Psoas muscle (tissue), 7 donors: ENCODE measurements at regions not wholly inside any gene's neighbourhood (a gene's known extent, or its start where the extent isn't known, plus 50 kb on each side); places are given as distances from the start of the nearest gene placed in this dataset.

Experiments used
- ATAC-seq, 4 donors: fragments of 200-7000 bp; cut with Tn5 transposase; one replicate each; pipeline ENCODE4 v1.9.1; 2020; ENCODE audit warnings: moderate library complexity in 3 of 4, mild to moderate bottlenecking in 2 of 4
- DNase-seq, 2 donors: peaks; one replicate each; pipeline ENCODE4 v3.0.0-alpha.2; 2020
- H3K27ac ChIP-seq: fragments of 200-600 bp; one replicate; pipeline ENCODE4 v1.8.0; 2022
- H3K27me3 ChIP-seq, 3 donors: fragments of 200-600 bp in 1 of 3; one replicate each; pipeline versions ENCODE4 v1.6.1 to v1.8.0; 2013 to 2022; ENCODE audit warnings: low read length in 2 of 3, mild to moderate bottlenecking in 2 of 3, moderate library complexity in 1 of 3; ENCODE audit not compliant: insufficient read depth in 3 of 3
- H3K36me3 ChIP-seq, 2 donors: fragments of 200-600 bp in 1 of 2; one replicate each; pipeline versions ENCODE4 v1.6.1 to v1.8.0; 2013 to 2022; ENCODE audit warnings: low read depth in 1 of 2, mild to moderate bottlenecking in 1 of 2, moderate library complexity in 1 of 2; ENCODE audit not compliant: insufficient read depth in 1 of 2
- H3K4me1 ChIP-seq: fragments of 200-600 bp; one replicate; pipeline ENCODE4 v1.8.0; 2022
- H3K4me3 ChIP-seq: fragments of 200-600 bp; one replicate; pipeline ENCODE4 v1.8.0; 2022; ENCODE audit warnings: mild to moderate bottlenecking
- H3K9me3 ChIP-seq: fragments of 200-600 bp; one replicate; pipeline ENCODE4 v1.8.0; 2022
- CTCF ChIP-seq: fragments of 200-600 bp; IDR thresholded peaks from one replicate; pipeline ENCODE4 v1.8.0; 2022; ENCODE audit warnings: antibody characterized with exemption
- WGBS, 3 donors: extraction: QIAGEN DNeasy Blood & Tissue Kit; methylation state at CpG; one replicate each; pipeline versions ENCODE4 v1.1.6 to v1.1.7; 2013; 5-methylcytosine and 5-hydroxymethylcytosine counted together
- intact Hi-C, 2 donors: fragments of 100-400 bp; cut with DNase I; formaldehyde crosslinking; loops; one replicate each; pipeline versions ENCODE4 v1.11.0 to v1.14.2; 2022
- donor health status: healthy with polysubstance abuse.
- donor health status: DM: no; HTN: no; CAD: no; lungs with moderate emphysema.
- donor health status: Bipolar disorder and iron deficiency.
- donor health status: healthy.
- donor health status: DM: yes; HTN: yes; CAD: no.
- donor health status: DM: no; HTN: no; CAD: no.
- donor health status: DM: yes; HTN: yes; CAD: no.

GRCh38 chr15:70247281-70247680, 149.6 kb upstream of the TLE3 start:
- Histone ChIP-seq H3K4me1 (no peaks in the 10 kb centered on the region), H3K27me3 (peaks cover 0 to 1% (median 0%) of the 10 kb centered on the region in 3 donors), H3K9me3 (no peaks in the 10 kb centered on the region), H3K4me3 (no peak overlapping the region), H3K36me3 (no peaks in the 10 kb centered on the region), H3K27ac (no peak overlapping the region)
- no peak for TF ChIP-seq CTCF
- intact Hi-C loops: no loop called here
- 92 to 95% (median 94%) methylated on average over 6 of the region's 6 CpGs for WGBS, 3 donors
- DNase-seq (no peak), ATAC-seq (no peak)

- ATAC-seq (no peak), DNase-seq (no peak)
- intact Hi-C loops: no loop called here
- no peak for TF ChIP-seq CTCF
- Histone ChIP-seq H3K9me3 (no peaks in the 10 kb centered on the region), H3K27ac (no peak overlapping the region), H3K4me1 (no peaks in the 10 kb centered on the region), H3K4me3 (no peak overlapping the region), H3K36me3 (no peaks in the 10 kb centered on the region), H3K27me3 (peaks cover 0 to 1% (median 0%) of the 10 kb centered on the region in 3 donors)
- WGBS, 3 donors: 91 to 96% (median 94%) methylated on average over 8 of the region's 8 CpGs
Observed at GRCh38 chr15:70246623-70247220, 149.0 kb upstream of the TLE3 start.

GRCh38 chr15:70245932-70246622, 148.4 kb upstream of the TLE3 start:
- Histone ChIP-seq H3K27ac (no peak overlapping the region), H3K36me3 (no peaks in the 10 kb centered on the region), H3K4me3 (no peak overlapping the region), H3K9me3 (no peaks in the 10 kb centered on the region), H3K27me3 (peaks cover 0 to 1% (median 0%) of the 10 kb centered on the region in 3 donors), H3K4me1 (no peaks in the 10 kb centered on the region)
- TF ChIP-seq CTCF: no peak
- no peak for DNase-seq
- ATAC-seq: peak; percentile 11 to 45 (median 31)
- intact Hi-C loops: no loop called here
- WGBS, 3 donors: 90 to 91% (median 90%) methylated on average over 12 of the region's 12 CpGs

- Histone ChIP-seq H3K4me3 (no peak overlapping the region), H3K9me3 (no peaks in the 10 kb centered on the region), H3K36me3 (no peaks in the 10 kb centered on the region), H3K27me3 (peaks cover 0 to 1% (median 0%) of the 10 kb centered on the region in 3 donors), H3K27ac (no peak overlapping the region), H3K4me1 (no peaks in the 10 kb centered on the region)
- DNase-seq: no peak
- TF ChIP-seq CTCF: no peak
- intact Hi-C loops: no loop called here
- peak in 3 of 4 donors; percentile 56 to 87 (median 85) for ATAC-seq
- 68 to 79% (median 73%) methylated on average over 9 of the region's 9 CpGs for WGBS, 3 donors
Observed at GRCh38 chr15:70244978-70245542, 147.3 kb upstream of the TLE3 start.
